ENCODE measurements at regions not wholly inside any gene's neighbourhood (a gene's known extent, or its start where the extent isn't known, plus 50 kb on each side); places are given as distances from the start of the nearest gene placed in this dataset.

DNA sequence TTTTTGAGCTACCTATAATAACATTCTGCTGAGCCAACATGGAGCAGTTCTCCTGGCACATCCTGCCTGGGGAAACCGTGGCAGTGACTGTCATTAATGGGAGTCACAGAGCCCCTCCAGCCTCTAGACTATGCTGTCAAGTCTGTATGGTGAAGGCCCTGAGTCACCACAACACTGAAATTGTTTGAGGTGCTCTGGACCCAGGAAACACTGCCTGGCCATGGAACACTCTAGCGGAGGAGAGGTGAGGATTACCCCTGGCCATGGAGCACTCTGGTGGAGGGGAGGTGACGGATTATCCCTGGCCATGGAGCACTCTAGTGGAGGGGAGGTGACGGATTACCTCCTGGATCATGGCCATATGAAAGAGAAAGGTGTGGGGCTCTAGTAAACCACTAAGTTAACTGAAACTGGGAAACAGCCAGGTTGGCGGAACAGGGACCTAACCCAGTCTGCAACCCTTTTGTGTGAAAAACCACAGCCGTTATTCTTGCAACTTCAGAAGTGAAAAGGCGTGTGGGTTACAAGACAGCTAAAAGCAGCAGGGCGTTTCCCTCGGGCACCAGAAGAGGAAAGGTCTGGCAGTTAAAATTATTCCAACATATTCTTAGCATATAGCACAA is 156.7 kb downstream of the KCNJ12 start:
- no peaks in the 10 kb centered on the region for H4K20me1 ChIP-seq (ENCODE audit: insufficient read depth, low read length)
- ATAC-seq (no peak), DNase-seq (ENCODE audit: low spot score) (no peak), FAIRE-seq (no peak)
- 98% methylated on average over 7 of the region's 9 CpGs for WGBS (ENCODE audit: low lambda C conversion rate)
- H3K4me1 ChIP-seq (ENCODE audit: insufficient read depth, low read length) = no peaks in the 10 kb centered on the region
- no peak overlapping the region for H3K4me3 ChIP-seq (replicated peaks in 1 of 3; ENCODE audit: insufficient read depth in 1 of 3, low read depth in 2 of 3, low read length in 3 of 3)
- H3K79me2 ChIP-seq (ENCODE audit: insufficient read depth, low read length) = no peaks in the 10 kb centered on the region
- ChIA-PET POLR2A (no interaction called here), CTCF (ENCODE audit: low intra/inter-chr PET ratio, low total read pairs) (no interaction called here)
- in situ Hi-C loops (cut with HindIII; ENCODE audit: extremely low pct_ligation_motif_present, low pct_unique_long_range_greater_than_20kb) = no loop called here
- no peak overlapping the region for H3K4me2 ChIP-seq (ENCODE audit: low read depth, low read length)
- H3K27me3 ChIP-seq (ENCODE audit: control insufficient read depth in 1 of 2, insufficient read depth in 2 of 2, low read length in 2 of 2) = no peaks in the 10 kb centered on the region
- peaks cover 1 to 23% of the 10 kb centered on the region in 2 experiments for H3K36me3 ChIP-seq (replicated peaks in 1 of 2; ENCODE audit: control insufficient read depth in 1 of 2, insufficient read depth in 2 of 2, low read length in 2 of 2)
- 0 out of 2 replicates have a peak, but pooled peaks cover 4% of the 10 kb centered on the region for H3K9me3 ChIP-seq (ENCODE audit: low read length)
- no peak for TF ChIP-seq ZNF75D (CRISPR knock-in tag; IDR thresholded peaks at IDR 0.05; ENCODE audit: borderline replicate concordance)
- TF ChIP-seq KDM3A (CRISPR knock-in tag; IDR thresholded peaks at IDR 0.05; ENCODE audit: low read depth) = no peak
- TF ChIP-seq ZNF335 (CRISPR knock-in tag; IDR thresholded peaks at IDR 0.05) = no peak
- TF ChIP-seq, protein P1, sequence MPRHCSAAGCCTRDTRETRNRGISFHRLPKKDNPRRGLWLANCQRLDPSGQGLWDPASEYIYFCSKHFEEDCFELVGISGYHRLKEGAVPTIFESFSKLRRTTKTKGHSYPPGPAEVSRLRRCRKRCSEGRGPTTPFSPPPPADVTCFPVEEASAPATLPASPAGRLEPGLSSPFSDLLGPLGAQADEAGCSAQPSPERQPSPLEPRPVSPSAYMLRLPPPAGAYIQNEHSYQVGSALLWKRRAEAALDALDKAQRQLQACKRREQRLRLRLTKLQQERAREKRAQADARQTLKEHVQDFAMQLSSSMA (CRISPR knock-in tag; IDR thresholded peaks at IDR 0.05) = no peak
- TF ChIP-seq MEF2D (CRISPR knock-in tag; IDR thresholded peaks at IDR 0.05) = no peak
- no peak for TF ChIP-seq MAFK (conservative IDR thresholded peaks at IDR 0.05 in 1 of 2, IDR thresholded peaks at IDR 0.05 in 1 of 2; ENCODE audit: low read length in 2 of 2)
- no peak for TF ChIP-seq TBX2 (CRISPR knock-in tag; IDR thresholded peaks at IDR 0.05; ENCODE audit: borderline replicate concordance)
- TF ChIP-seq, protein P2, sequence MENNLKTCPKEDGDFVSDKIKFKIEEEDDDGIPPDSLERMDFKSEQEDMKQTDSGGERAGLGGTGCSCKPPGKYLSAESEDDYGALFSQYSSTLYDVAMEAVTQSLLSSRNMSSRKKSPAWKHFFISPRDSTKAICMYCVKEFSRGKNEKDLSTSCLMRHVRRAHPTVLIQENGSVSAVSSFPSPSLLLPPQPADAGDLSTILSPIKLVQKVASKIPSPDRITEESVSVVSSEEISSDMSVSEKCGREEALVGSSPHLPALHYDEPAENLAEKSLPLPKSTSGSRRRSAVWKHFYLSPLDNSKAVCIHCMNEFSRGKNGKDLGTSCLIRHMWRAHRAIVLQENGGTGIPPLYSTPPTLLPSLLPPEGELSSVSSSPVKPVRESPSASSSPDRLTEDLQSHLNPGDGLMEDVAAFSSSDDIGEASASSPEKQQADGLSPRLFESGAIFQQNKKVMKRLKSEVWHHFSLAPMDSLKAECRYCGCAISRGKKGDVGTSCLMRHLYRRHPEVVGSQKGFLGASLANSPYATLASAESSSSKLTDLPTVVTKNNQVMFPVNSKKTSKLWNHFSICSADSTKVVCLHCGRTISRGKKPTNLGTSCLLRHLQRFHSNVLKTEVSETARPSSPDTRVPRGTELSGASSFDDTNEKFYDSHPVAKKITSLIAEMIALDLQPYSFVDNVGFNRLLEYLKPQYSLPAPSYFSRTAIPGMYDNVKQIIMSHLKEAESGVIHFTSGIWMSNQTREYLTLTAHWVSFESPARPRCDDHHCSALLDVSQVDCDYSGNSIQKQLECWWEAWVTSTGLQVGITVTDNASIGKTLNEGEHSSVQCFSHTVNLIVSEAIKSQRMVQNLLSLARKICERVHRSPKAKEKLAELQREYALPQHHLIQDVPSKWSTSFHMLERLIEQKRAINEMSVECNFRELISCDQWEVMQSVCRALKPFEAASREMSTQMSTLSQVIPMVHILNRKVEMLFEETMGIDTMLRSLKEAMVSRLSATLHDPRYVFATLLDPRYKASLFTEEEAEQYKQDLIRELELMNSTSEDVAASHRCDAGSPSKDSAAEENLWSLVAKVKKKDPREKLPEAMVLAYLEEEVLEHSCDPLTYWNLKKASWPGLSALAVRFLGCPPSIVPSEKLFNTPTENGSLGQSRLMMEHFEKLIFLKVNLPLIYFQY (CRISPR knock-in tag; IDR thresholded peaks at IDR 0.05; ENCODE audit: borderline replicate concordance) = no peak
- TF ChIP-seq, protein P3, sequence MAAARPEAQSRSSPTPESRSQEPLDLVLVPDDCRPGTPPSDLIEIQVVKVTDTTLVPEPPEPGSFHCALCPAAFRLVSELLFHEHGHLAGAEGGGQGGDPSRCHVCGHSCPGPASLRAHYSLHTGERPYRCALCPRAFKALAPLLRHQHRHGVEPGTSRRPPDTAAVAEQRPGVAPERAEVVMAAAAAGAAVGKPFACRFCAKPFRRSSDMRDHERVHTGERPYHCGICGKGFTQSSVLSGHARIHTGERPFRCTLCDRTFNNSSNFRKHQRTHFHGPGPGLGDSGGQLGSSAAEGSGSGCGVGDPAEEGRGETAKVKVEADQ (CRISPR knock-in tag; IDR thresholded peaks at IDR 0.05; ENCODE audit: borderline replicate concordance) = no peak
- no peak for TF ChIP-seq ZSCAN22 (CRISPR knock-in tag; IDR thresholded peaks at IDR 0.05)
- TF ChIP-seq PHF20 (CRISPR knock-in tag; IDR thresholded peaks at IDR 0.05) = no peak
- TF ChIP-seq KLF15 (CRISPR knock-in tag; IDR thresholded peaks at IDR 0.05; ENCODE audit: borderline replicate concordance) = no peak
- no peak for TF ChIP-seq SOX5 (CRISPR knock-in tag; IDR thresholded peaks at IDR 0.05; ENCODE audit: borderline replicate concordance)
- TF ChIP-seq ZNF550 (CRISPR knock-in tag; IDR thresholded peaks at IDR 0.05; ENCODE audit: borderline replicate concordance) = no peak
- no peak for TF ChIP-seq SETDB1 (CRISPR knock-in tag; IDR thresholded peaks at IDR 0.05; ENCODE audit: borderline replicate concordance)
- no peak for TF ChIP-seq PLRG1 (conservative IDR thresholded peaks at IDR 0.05)
- TF ChIP-seq, protein P4, sequence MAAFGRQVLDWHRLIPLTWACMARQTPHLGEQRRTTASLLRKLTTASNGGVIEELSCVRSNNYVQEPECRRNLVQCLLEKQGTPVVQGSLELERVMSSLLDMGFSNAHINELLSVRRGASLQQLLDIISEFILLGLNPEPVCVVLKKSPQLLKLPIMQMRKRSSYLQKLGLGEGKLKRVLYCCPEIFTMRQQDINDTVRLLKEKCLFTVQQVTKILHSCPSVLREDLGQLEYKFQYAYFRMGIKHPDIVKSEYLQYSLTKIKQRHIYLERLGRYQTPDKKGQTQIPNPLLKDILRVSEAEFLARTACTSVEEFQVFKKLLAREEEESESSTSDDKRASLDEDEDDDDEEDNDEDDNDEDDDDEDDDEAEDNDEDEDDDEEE (CRISPR knock-in tag; IDR thresholded peaks at IDR 0.05) = no peak
- no TSS peak for BruUV-seq (replicated peaks)
- intact Hi-C loops (cut with micrococcal nuclease; ENCODE audit: unreplicated experiment) = no loop called here
- H3K27ac ChIP-seq (ENCODE audit: extremely low read length, insufficient read depth, low read length) = no peak overlapping the region
- no peak overlapping the region for H3K9ac ChIP-seq (ENCODE audit: insufficient read depth, low read depth, low read length)
- H2AFZ ChIP-seq (ENCODE audit: low read length) = no peak overlapping the region

Measured in HepG2 (cell line).